ENCODE measurements at regions not wholly inside any gene's neighbourhood (a gene's known extent, or its start where the extent isn't known, plus 50 kb on each side); places are given as distances from the start of the nearest gene placed in this dataset.

- TF ChIP-seq POLR2A (IDR thresholded peaks at IDR 0.05) = no peak
- TF ChIP-seq CTCF (IDR thresholded peaks at IDR 0.05) = no peak
Observed at GRCh38 chr6:44545224-44545623, 157.7 kb downstream of the CDC5L start.
